Muscle layer of colon (tissue), 2 donors: ENCODE measurements at regions not wholly inside any gene's neighbourhood (a gene's known extent, or its start where the extent isn't known, plus 50 kb on each side); places are given as distances from the start of the nearest gene placed in this dataset.

Experiments
- H3K27ac ChIP-seq: one replicate; pipeline ENCODE4 v1.7.0; 2013; ENCODE audit warnings: low read depth, mild to moderate bottlenecking, low read length, moderate library complexity
- H3K27me3 ChIP-seq, 2 donors: one replicate each; pipeline ENCODE4 v1.7.0; 2013; ENCODE audit warnings: low read length in 2 of 2, mild to moderate bottlenecking in 2 of 2; ENCODE audit not compliant: insufficient read depth in 2 of 2, control insufficient read depth in 1 of 2
- H3K36me3 ChIP-seq: one replicate; pipeline ENCODE4 v1.7.0; 2013; ENCODE audit warnings: mild to moderate bottlenecking, low read length; ENCODE audit not compliant: insufficient read depth
- H3K4me1 ChIP-seq: one replicate; pipeline ENCODE4 v1.7.0; 2013; ENCODE audit warnings: mild to moderate bottlenecking, low read length; ENCODE audit not compliant: insufficient read depth
- H3K4me3 ChIP-seq, 2 donors: one replicate each; pipeline ENCODE4 v1.7.0; 2013; ENCODE audit warnings: low read length in 2 of 2, low read depth in 1 of 2, mild to moderate bottlenecking in 1 of 2, moderate library complexity in 1 of 2
- H3K9ac ChIP-seq: one replicate; pipeline ENCODE4 v1.7.0; 2013; ENCODE audit warnings: low read length
- H3K9me3 ChIP-seq: one replicate; pipeline ENCODE4 v1.7.0; 2013; ENCODE audit warnings: mild to moderate bottlenecking, low read length
- donor health status: abdominal sarcoma.
- donor health status: Adenocarcinoma of cecum.

GRCh38 chr4:180625653-180626052 is 1617.5 kb upstream of the TENM3 start:
- H3K36me3 ChIP-seq = no peaks in the 10 kb centered on the region
- no peaks in the 10 kb centered on the region for H3K27me3 ChIP-seq
- H3K27ac ChIP-seq = no peak overlapping the region
- no peaks in the 10 kb centered on the region for H3K4me1 ChIP-seq
- no peak overlapping the region for H3K4me3 ChIP-seq
- H3K9me3 ChIP-seq = no peaks in the 10 kb centered on the region
- H3K9ac ChIP-seq = no peak overlapping the region

GRCh38 chr4:180630012-180630665 is 1613.1 kb upstream of the TENM3 start:
- Histone ChIP-seq H3K9ac (no peak overlapping the region), H3K4me3 (no peak overlapping the region), H3K27me3 (no peaks in the 10 kb centered on the region), H3K27ac (no peak overlapping the region), H3K9me3 (no peaks in the 10 kb centered on the region), H3K4me1 (no peaks in the 10 kb centered on the region), H3K36me3 (no peaks in the 10 kb centered on the region)

- no peaks in the 10 kb centered on the region for H3K27me3 ChIP-seq
Observed at GRCh38 chr4:180634306-180634705, 1608.9 kb upstream of the TENM3 start.

GRCh38 chr4:180635281-180635680 is 1607.9 kb upstream of the TENM3 start:
- no peaks in the 10 kb centered on the region for H3K27me3 ChIP-seq
- no peak overlapping the region for H3K9ac ChIP-seq
- H3K27ac ChIP-seq = no peak overlapping the region
- no peak overlapping the region for H3K4me3 ChIP-seq
- no peaks in the 10 kb centered on the region for H3K36me3 ChIP-seq
- H3K4me1 ChIP-seq = no peaks in the 10 kb centered on the region
- H3K9me3 ChIP-seq = no peaks in the 10 kb centered on the region

More at GRCh38 chr4:180634306-180634705, 1608.9 kb upstream of the TENM3 start:
- Histone ChIP-seq H3K4me3 (no peak overlapping the region), H3K36me3 (no peaks in the 10 kb centered on the region), H3K9ac (no peak overlapping the region), H3K9me3 (no peaks in the 10 kb centered on the region), H3K4me1 (no peaks in the 10 kb centered on the region), H3K27ac (no peak overlapping the region)

GRCh38 chr4:180636696-180637404 is 1606.4 kb upstream of the TENM3 start:
- Histone ChIP-seq H3K9me3 (no peaks in the 10 kb centered on the region), H3K4me3 (no peak overlapping the region), H3K36me3 (no peaks in the 10 kb centered on the region), H3K9ac (no peak overlapping the region), H3K27ac (no peak overlapping the region), H3K27me3 (no peaks in the 10 kb centered on the region), H3K4me1 (no peaks in the 10 kb centered on the region)

- Histone ChIP-seq H3K9ac (no peak overlapping the region), H3K36me3 (no peaks in the 10 kb centered on the region), H3K27ac (no peak overlapping the region), H3K27me3 (no peaks in the 10 kb centered on the region), H3K4me3 (no peak overlapping the region), H3K9me3 (no peaks in the 10 kb centered on the region), H3K4me1 (no peaks in the 10 kb centered on the region)
Observed at GRCh38 chr4:180637616-180638015, 1605.6 kb upstream of the TENM3 start.

GRCh38 chr4:180640193-180640592 is 1603.0 kb upstream of the TENM3 start:
- Histone ChIP-seq H3K9me3 (no peaks in the 10 kb centered on the region), H3K4me3 (no peak overlapping the region), H3K9ac (no peak overlapping the region), H3K36me3 (no peaks in the 10 kb centered on the region), H3K27ac (no peak overlapping the region), H3K27me3 (no peaks in the 10 kb centered on the region), H3K4me1 (no peaks in the 10 kb centered on the region)

- H3K27me3 ChIP-seq = no peaks in the 10 kb centered on the region
- H3K27ac ChIP-seq = no peak overlapping the region
- no peaks in the 10 kb centered on the region for H3K9me3 ChIP-seq
- no peaks in the 10 kb centered on the region for H3K36me3 ChIP-seq
- no peaks in the 10 kb centered on the region for H3K4me1 ChIP-seq
- no peak overlapping the region for H3K4me3 ChIP-seq
- H3K9ac ChIP-seq = no peak overlapping the region
Observed at GRCh38 chr4:180641495-180641894, 1601.7 kb upstream of the TENM3 start.

GRCh38 chr4:180642732-180643131 is 1600.5 kb upstream of the TENM3 start:
- H3K4me3 ChIP-seq = no peak overlapping the region
- no peaks in the 10 kb centered on the region for H3K9me3 ChIP-seq
- no peaks in the 10 kb centered on the region for H3K4me1 ChIP-seq
- H3K9ac ChIP-seq = no peak overlapping the region
- no peaks in the 10 kb centered on the region for H3K36me3 ChIP-seq
- H3K27ac ChIP-seq = no peak overlapping the region
- no peaks in the 10 kb centered on the region for H3K27me3 ChIP-seq

- H3K4me3 ChIP-seq = no peak overlapping the region
- H3K27me3 ChIP-seq = no peaks in the 10 kb centered on the region
- no peak overlapping the region for H3K27ac ChIP-seq
- H3K36me3 ChIP-seq = no peaks in the 10 kb centered on the region
- H3K9me3 ChIP-seq = no peaks in the 10 kb centered on the region
- no peak overlapping the region for H3K9ac ChIP-seq
- H3K4me1 ChIP-seq = no peaks in the 10 kb centered on the region
Observed at GRCh38 chr4:180650273-180650672, 1592.9 kb upstream of the TENM3 start.

- Histone ChIP-seq H3K27me3 (no peaks in the 10 kb centered on the region), H3K4me1 (peaks cover 3% of the 10 kb centered on the region), H3K36me3 (no peaks in the 10 kb centered on the region), H3K9me3 (no peaks in the 10 kb centered on the region), H3K4me3 (no peak overlapping the region), H3K27ac (no peak overlapping the region), H3K9ac (no peak overlapping the region)
Observed at GRCh38 chr4:180652533-180652932, 1590.7 kb upstream of the TENM3 start.

- Histone ChIP-seq H3K4me3 (no peak overlapping the region), H3K27me3 (no peaks in the 10 kb centered on the region), H3K4me1 (peaks cover 3% of the 10 kb centered on the region), H3K9me3 (no peaks in the 10 kb centered on the region), H3K9ac (no peak overlapping the region), H3K27ac (no peak overlapping the region), H3K36me3 (no peaks in the 10 kb centered on the region)
Observed at GRCh38 chr4:180655886-180656285, 1587.3 kb upstream of the TENM3 start.
